ENCODE measurements at regions not wholly inside any gene's neighbourhood (a gene's known extent, or its start where the extent isn't known, plus 50 kb on each side); places are given as distances from the start of the nearest gene placed in this dataset.

- DNase-seq = peak in 1 of 2 experiments; percentile 13
Measured at GRCh38 chr6:141026504-141026903, 1106.2 kb upstream of the GJE1 start.

GRCh38 chr6:141024526-141024925, 1108.2 kb upstream of the GJE1 start:
- no peak for DNase-seq

GRCh38 chr6:141017941-141018340, 1114.8 kb upstream of the GJE1 start:
- DNase-seq = no peak

GRCh38 chr6:141000917-141001316, 1131.8 kb upstream of the GJE1 start:
- no peak for DNase-seq

- no peak for DNase-seq
Measured at GRCh38 chr6:140993515-140993914, 1139.2 kb upstream of the GJE1 start.

GRCh38 chr6:140992678-140993077, 1140.0 kb upstream of the GJE1 start:
- DNase-seq = no peak

- DNase-seq = no peak
Measured at GRCh38 chr6:140988780-140989179, 1143.9 kb upstream of the GJE1 start.

GRCh38 chr6:140987364-140988155, 1145.2 kb upstream of the GJE1 start:
- no peak for DNase-seq

GRCh38 chr6:140985679-140986275, 1146.9 kb upstream of the GJE1 start:
- DNase-seq = peak in 1 of 2 experiments; percentile 11

- DNase-seq = no peak
Measured at GRCh38 chr6:140980265-140980887, 1152.3 kb upstream of the GJE1 start.

- DNase-seq = no peak
Measured at GRCh38 chr6:140979642-140980091, 1153.1 kb upstream of the GJE1 start.

GRCh38 chr6:140977403-140977802, 1155.3 kb upstream of the GJE1 start:
- DNase-seq = no peak

- DNase-seq = no peak
Measured at GRCh38 chr6:140976806-140977205, 1155.9 kb upstream of the GJE1 start.

GRCh38 chr6:140970485-140970884, 1162.2 kb upstream of the GJE1 start:
- no peak for DNase-seq

GRCh38 chr6:140968062-140968461, 1164.7 kb upstream of the GJE1 start:
- no peak for DNase-seq

GRCh38 chr6:140966676-140967075, 1166.0 kb upstream of the GJE1 start:
- no peak for DNase-seq

GRCh38 chr6:140960566-140960965, 1172.2 kb upstream of the GJE1 start:
- DNase-seq = no peak

GRCh38 chr6:140957386-140957785, 1175.3 kb upstream of the GJE1 start:
- DNase-seq = no peak

- DNase-seq = no peak
Measured at GRCh38 chr6:140956571-140957369, 1176.0 kb upstream of the GJE1 start.

- DNase-seq = no peak
Measured at GRCh38 chr6:140940251-140940925, 1192.3 kb upstream of the GJE1 start.

- no peak for DNase-seq
Measured at GRCh38 chr6:140932909-140933308, 1199.8 kb upstream of the GJE1 start.

- DNase-seq = no peak
Measured at GRCh38 chr6:140931581-140931980, 1201.1 kb upstream of the GJE1 start.

GRCh38 chr6:140929121-140929520, 1203.6 kb upstream of the GJE1 start:
- no peak for DNase-seq

All from NCI-H526 (cell line).